HepG2 (cell line): ENCODE measurements at regions not wholly inside any gene's neighbourhood (a gene's known extent, or its start where the extent isn't known, plus 50 kb on each side); places are given as distances from the start of the nearest gene placed in this dataset.

Experiments
- ZNF777 ChIP-seq: sonication (generic); formaldehyde crosslinking; IDR thresholded peaks from 2 replicates; pipeline ENCODE4 v1.4.0; 2020; ENCODE audit warnings: missing genetic modification reagents
- TF ChIP-seq, protein P1 (sequence below): sonication (generic); formaldehyde crosslinking; IDR thresholded peaks from 2 replicates; pipeline ENCODE4 v1.4.0; 2020; ENCODE audit warnings: missing genetic modification reagents
- TF ChIP-seq, protein P2 (sequence below): sonication (generic); formaldehyde crosslinking; IDR thresholded peaks from 2 replicates; pipeline ENCODE4 v1.9.0; 2021; ENCODE audit warnings: mild to moderate bottlenecking, missing genetic modification reagents
- TF ChIP-seq, protein P3 (sequence below): sonication (generic); formaldehyde crosslinking; IDR thresholded peaks from 2 replicates; pipeline ENCODE4 v1.4.0; 2020; ENCODE audit warnings: missing genetic modification reagents

DNA sequence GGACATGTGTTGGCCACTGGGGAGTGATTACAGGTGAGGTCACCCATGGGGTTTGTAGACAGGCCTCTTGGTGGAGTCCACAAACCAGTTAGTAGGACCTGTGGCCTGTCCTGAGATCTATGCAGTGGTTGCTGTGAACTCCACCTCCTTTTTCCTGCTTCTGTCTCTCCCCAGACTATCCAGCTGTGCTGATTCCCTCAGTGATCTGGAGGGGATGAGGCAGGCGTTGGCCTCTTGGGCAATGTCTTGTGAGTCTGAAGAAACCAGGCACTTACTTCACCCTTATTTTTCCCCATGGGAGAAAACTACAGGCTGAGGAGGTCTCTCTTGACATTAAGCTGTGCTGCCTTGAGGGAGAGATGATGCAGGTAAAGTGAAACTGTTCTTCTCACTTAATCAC is 257.2 kb upstream of the PRICKLE1 start (continued):
- TF ChIP-seq, protein P1, sequence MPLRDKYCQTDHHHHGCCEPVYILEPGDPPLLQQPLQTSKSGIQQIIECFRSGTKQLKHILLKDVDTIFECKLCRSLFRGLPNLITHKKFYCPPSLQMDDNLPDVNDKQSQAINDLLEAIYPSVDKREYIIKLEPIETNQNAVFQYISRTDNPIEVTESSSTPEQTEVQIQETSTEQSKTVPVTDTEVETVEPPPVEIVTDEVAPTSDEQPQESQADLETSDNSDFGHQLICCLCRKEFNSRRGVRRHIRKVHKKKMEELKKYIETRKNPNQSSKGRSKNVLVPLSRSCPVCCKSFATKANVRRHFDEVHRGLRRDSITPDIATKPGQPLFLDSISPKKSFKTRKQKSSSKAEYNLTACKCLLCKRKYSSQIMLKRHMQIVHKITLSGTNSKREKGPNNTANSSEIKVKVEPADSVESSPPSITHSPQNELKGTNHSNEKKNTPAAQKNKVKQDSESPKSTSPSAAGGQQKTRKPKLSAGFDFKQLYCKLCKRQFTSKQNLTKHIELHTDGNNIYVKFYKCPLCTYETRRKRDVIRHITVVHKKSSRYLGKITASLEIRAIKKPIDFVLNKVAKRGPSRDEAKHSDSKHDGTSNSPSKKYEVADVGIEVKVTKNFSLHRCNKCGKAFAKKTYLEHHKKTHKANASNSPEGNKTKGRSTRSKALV (CRISPR knock-in tag), result no peak
- TF ChIP-seq, protein P2, sequence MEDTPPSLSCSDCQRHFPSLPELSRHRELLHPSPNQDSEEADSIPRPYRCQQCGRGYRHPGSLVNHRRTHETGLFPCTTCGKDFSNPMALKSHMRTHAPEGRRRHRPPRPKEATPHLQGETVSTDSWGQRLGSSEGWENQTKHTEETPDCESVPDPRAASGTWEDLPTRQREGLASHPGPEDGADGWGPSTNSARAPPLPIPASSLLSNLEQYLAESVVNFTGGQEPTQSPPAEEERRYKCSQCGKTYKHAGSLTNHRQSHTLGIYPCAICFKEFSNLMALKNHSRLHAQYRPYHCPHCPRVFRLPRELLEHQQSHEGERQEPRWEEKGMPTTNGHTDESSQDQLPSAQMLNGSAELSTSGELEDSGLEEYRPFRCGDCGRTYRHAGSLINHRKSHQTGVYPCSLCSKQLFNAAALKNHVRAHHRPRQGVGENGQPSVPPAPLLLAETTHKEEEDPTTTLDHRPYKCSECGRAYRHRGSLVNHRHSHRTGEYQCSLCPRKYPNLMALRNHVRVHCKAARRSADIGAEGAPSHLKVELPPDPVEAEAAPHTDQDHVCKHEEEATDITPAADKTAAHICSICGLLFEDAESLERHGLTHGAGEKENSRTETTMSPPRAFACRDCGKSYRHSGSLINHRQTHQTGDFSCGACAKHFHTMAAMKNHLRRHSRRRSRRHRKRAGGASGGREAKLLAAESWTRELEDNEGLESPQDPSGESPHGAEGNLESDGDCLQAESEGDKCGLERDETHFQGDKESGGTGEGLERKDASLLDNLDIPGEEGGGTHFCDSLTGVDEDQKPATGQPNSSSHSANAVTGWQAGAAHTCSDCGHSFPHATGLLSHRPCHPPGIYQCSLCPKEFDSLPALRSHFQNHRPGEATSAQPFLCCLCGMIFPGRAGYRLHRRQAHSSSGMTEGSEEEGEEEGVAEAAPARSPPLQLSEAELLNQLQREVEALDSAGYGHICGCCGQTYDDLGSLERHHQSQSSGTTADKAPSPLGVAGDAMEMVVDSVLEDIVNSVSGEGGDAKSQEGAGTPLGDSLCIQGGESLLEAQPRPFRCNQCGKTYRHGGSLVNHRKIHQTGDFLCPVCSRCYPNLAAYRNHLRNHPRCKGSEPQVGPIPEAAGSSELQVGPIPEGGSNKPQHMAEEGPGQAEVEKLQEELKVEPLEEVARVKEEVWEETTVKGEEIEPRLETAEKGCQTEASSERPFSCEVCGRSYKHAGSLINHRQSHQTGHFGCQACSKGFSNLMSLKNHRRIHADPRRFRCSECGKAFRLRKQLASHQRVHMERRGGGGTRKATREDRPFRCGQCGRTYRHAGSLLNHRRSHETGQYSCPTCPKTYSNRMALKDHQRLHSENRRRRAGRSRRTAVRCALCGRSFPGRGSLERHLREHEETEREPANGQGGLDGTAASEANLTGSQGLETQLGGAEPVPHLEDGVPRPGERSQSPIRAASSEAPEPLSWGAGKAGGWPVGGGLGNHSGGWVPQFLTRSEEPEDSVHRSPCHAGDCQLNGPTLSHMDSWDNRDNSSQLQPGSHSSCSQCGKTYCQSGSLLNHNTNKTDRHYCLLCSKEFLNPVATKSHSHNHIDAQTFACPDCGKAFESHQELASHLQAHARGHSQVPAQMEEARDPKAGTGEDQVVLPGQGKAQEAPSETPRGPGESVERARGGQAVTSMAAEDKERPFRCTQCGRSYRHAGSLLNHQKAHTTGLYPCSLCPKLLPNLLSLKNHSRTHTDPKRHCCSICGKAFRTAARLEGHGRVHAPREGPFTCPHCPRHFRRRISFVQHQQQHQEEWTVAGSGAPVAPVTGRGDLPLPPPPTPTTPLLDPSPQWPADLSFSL (CRISPR knock-in tag), result no peak
- TF ChIP-seq, protein P3, sequence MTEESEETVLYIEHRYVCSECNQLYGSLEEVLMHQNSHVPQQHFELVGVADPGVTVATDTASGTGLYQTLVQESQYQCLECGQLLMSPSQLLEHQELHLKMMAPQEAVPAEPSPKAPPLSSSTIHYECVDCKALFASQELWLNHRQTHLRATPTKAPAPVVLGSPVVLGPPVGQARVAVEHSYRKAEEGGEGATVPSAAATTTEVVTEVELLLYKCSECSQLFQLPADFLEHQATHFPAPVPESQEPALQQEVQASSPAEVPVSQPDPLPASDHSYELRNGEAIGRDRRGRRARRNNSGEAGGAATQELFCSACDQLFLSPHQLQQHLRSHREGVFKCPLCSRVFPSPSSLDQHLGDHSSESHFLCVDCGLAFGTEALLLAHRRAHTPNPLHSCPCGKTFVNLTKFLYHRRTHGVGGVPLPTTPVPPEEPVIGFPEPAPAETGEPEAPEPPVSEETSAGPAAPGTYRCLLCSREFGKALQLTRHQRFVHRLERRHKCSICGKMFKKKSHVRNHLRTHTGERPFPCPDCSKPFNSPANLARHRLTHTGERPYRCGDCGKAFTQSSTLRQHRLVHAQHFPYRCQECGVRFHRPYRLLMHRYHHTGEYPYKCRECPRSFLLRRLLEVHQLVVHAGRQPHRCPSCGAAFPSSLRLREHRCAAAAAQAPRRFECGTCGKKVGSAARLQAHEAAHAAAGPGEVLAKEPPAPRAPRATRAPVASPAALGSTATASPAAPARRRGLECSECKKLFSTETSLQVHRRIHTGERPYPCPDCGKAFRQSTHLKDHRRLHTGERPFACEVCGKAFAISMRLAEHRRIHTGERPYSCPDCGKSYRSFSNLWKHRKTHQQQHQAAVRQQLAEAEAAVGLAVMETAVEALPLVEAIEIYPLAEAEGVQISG, result no peak
- no peak for TF ChIP-seq ZNF777 (CRISPR knock-in tag)
